GM12891 (cell line): ENCODE measurements at regions not wholly inside any gene's neighbourhood (a gene's known extent, or its start where the extent isn't known, plus 50 kb on each side); places are given as distances from the start of the nearest gene placed in this dataset.

Source experiments
- POLR2A ChIP-seq: IDR thresholded peaks from 2 replicates; pipeline ENCODE4 v1.6.1; 2011; ENCODE audit warnings: low read depth, low read length, control low read depth
- SPI1 ChIP-seq: IDR thresholded peaks from 2 replicates; pipeline ENCODE4 v1.6.1; 2011; ENCODE audit warnings: low read depth, low read length, control low read depth
- TAF1 ChIP-seq: IDR thresholded peaks from 2 replicates; pipeline ENCODE4 v1.6.1; 2011; ENCODE audit warnings: low read depth, low read length, control low read depth

DNA sequence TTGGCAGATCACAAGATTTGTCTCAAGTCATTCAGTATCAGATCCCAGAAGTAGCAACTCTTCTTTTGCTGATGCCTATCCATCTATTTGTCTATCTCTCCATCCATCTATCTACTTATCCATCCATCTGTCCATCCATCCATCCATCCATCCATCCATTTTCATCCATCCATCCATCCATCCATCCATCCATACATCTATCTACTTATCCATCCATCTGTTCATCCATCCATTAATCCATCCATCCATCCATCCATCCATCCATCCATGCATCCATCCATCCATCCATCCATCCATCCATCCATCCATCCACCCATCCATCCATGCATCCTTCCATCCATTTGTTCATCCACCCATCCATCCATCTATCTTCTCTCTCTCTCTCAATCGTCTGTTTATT, 142.7 kb downstream of the PFKFB3 start:
- TF ChIP-seq POLR2A (no peak), TAF1 (no peak), SPI1 (no peak)
